ENCODE measurements at regions not wholly inside any gene's neighbourhood (a gene's known extent, or its start where the extent isn't known, plus 50 kb on each side); places are given as distances from the start of the nearest gene placed in this dataset.

GRCh38 chr15:35174948-35175347, 89.9 kb upstream of the NANOGP8 start:
- CTCF ChIA-PET = no interaction called here
- no peak for TF ChIP-seq CTCF (IDR thresholded peaks at IDR 0.05)
- no peaks in the 10 kb centered on the region for H3K27me3 Mint-ChIP-seq

GRCh38 chr15:35173444-35174118, 88.5 kb upstream of the NANOGP8 start:
- CTCF ChIA-PET = no interaction called here
- DNase-seq = no peak
- intact Hi-C loops (cut with micrococcal nuclease) = no loop called here
- ATAC-seq = no peak
- H3K27me3 Mint-ChIP-seq = no peaks in the 10 kb centered on the region
- no peak overlapping the region for H3K27ac Mint-ChIP-seq
- no peaks in the 10 kb centered on the region for H3K9me3 Mint-ChIP-seq
- no peak overlapping the region for H3K4me3 Mint-ChIP-seq
- TF ChIP-seq CTCF (IDR thresholded peaks at IDR 0.05) = no peak
- H3K36me3 Mint-ChIP-seq (ENCODE audit: low read depth) = no peaks in the 10 kb centered on the region
- no peaks in the 10 kb centered on the region for H3K4me1 Mint-ChIP-seq (ENCODE audit: low read depth)
- POLR2A ChIA-PET = no interaction called here

More at GRCh38 chr15:35174948-35175347, 89.9 kb upstream of the NANOGP8 start:
- no peak for ATAC-seq
- no peaks in the 10 kb centered on the region for H3K9me3 Mint-ChIP-seq
- DNase-seq = no peak
- H3K36me3 Mint-ChIP-seq (ENCODE audit: low read depth) = no peaks in the 10 kb centered on the region
- H3K4me3 Mint-ChIP-seq = no peak overlapping the region
- H3K4me1 Mint-ChIP-seq (ENCODE audit: low read depth) = no peaks in the 10 kb centered on the region
- no peak overlapping the region for H3K27ac Mint-ChIP-seq
- POLR2A ChIA-PET = no interaction called here
- intact Hi-C loops (cut with micrococcal nuclease) = no loop called here

- POLR2A ChIA-PET = no interaction called here
- H3K4me3 Mint-ChIP-seq = no peak overlapping the region
- H3K9me3 Mint-ChIP-seq = no peaks in the 10 kb centered on the region
- no peak overlapping the region for H3K27ac Mint-ChIP-seq
- CTCF ChIA-PET = no interaction called here
- H3K27me3 Mint-ChIP-seq = peaks cover 3% of the 10 kb centered on the region
- H3K4me1 Mint-ChIP-seq (ENCODE audit: low read depth) = no peaks in the 10 kb centered on the region
- no peak for ATAC-seq
- H3K36me3 Mint-ChIP-seq (ENCODE audit: low read depth) = no peaks in the 10 kb centered on the region
- no peak for DNase-seq
- intact Hi-C loops (cut with micrococcal nuclease) = no loop called here
- no peak for TF ChIP-seq CTCF (IDR thresholded peaks at IDR 0.05)
These were observed 85.1 kb upstream of the NANOGP8 start for GRCh38 chr15:35170207-35170606.

- CTCF ChIA-PET = no interaction called here
- DNase-seq (no peak), ATAC-seq (no peak)
- no peaks in the 10 kb centered on the region for H3K36me3 Mint-ChIP-seq (ENCODE audit: low read depth)
- no peaks in the 10 kb centered on the region for H3K4me1 Mint-ChIP-seq (ENCODE audit: low read depth)
- H3K27ac Mint-ChIP-seq = no peak overlapping the region
- H3K4me3 Mint-ChIP-seq = no peak overlapping the region
- TF ChIP-seq CTCF (IDR thresholded peaks at IDR 0.05) = no peak
- POLR2A ChIA-PET = no interaction called here
- intact Hi-C loops (cut with micrococcal nuclease) = no loop called here
- H3K27me3 Mint-ChIP-seq = peaks cover 3% of the 10 kb centered on the region
- no peaks in the 10 kb centered on the region for H3K9me3 Mint-ChIP-seq
These were observed 83.4 kb upstream of the NANOGP8 start for GRCh38 chr15:35168464-35168863.

- no peaks in the 10 kb centered on the region for H3K4me1 Mint-ChIP-seq (ENCODE audit: low read depth)
- H3K4me3 Mint-ChIP-seq = no peak overlapping the region
- no peak for TF ChIP-seq CTCF (IDR thresholded peaks at IDR 0.05)
- no peak for ATAC-seq
- intact Hi-C loops (cut with micrococcal nuclease) = no loop called here
- no peaks in the 10 kb centered on the region for H3K9me3 Mint-ChIP-seq
- DNase-seq = no peak
- H3K36me3 Mint-ChIP-seq (ENCODE audit: low read depth) = no peaks in the 10 kb centered on the region
- ChIA-PET POLR2A (no interaction called here), CTCF (no interaction called here)
- H3K27ac Mint-ChIP-seq = no peak overlapping the region
- peaks cover 3% of the 10 kb centered on the region for H3K27me3 Mint-ChIP-seq
These were observed 82.6 kb upstream of the NANOGP8 start for GRCh38 chr15:35167675-35168074.

All from activated CD8-positive, alpha-beta T cell treated with anti-CD3 and anti-CD28 coated beads for 36 hours (primary cell).